T follicular helper cell (primary cell): ENCODE measurements at regions not wholly inside any gene's neighbourhood (a gene's known extent, or its start where the extent isn't known, plus 50 kb on each side); places are given as distances from the start of the nearest gene placed in this dataset.
"Not testable (repeated sequence)": the region's sequence is repeated elsewhere in the genome, so short reads cannot be mapped to it uniquely, and the experiment has no call there.

ENCODE experiments used
- DNase-seq: peaks from one replicate; pipeline ENCODE4 v3.0.0-alpha.2; 2020; ENCODE audit warnings: low read depth

- DNase-seq, result not testable (repeated sequence)
Measured at GRCh38 chr15:88965097-88965496, 51.9 kb upstream of the MFGE8 start.

- DNase-seq, result no peak
Measured at GRCh38 chr15:88970232-88970631, 57.1 kb upstream of the MFGE8 start.

- no peak for DNase-seq
Measured at GRCh38 chr15:88974392-88974791, 61.2 kb upstream of the MFGE8 start.

- no peak for DNase-seq
Measured at GRCh38 chr15:88975891-88976290, 62.7 kb upstream of the MFGE8 start.

GRCh38 chr15:88976656-88977055 lies 63.5 kb upstream of the MFGE8 start:
- DNase-seq, result no peak

GRCh38 chr15:88979674-88980073 lies 66.5 kb upstream of the MFGE8 start:
- no peak for DNase-seq

GRCh38 chr15:88980498-88980897 lies 67.3 kb upstream of the MFGE8 start:
- DNase-seq, result no peak

GRCh38 chr15:88981244-88982215 lies 68.4 kb upstream of the MFGE8 start:
- DNase-seq, result no peak

- no peak for DNase-seq
Measured at GRCh38 chr15:88982304-88982945, 69.2 kb upstream of the MFGE8 start.

- DNase-seq, result no peak
Measured at GRCh38 chr15:88982946-88983342, 69.8 kb upstream of the MFGE8 start.

GRCh38 chr15:88983861-88984429 lies 70.8 kb upstream of the MFGE8 start:
- DNase-seq, result no peak

GRCh38 chr15:88985547-88986393 lies 72.6 kb upstream of the MFGE8 start:
- no peak for DNase-seq

- DNase-seq, result no peak
Measured at GRCh38 chr15:88986949-88987590, 73.9 kb upstream of the MFGE8 start.

- no peak for DNase-seq
Measured at GRCh38 chr15:88987591-88987933, 74.4 kb upstream of the MFGE8 start.

- no peak for DNase-seq
Measured at GRCh38 chr15:88987934-88988671, 74.9 kb upstream of the MFGE8 start.

GRCh38 chr15:88989578-88989977 lies 76.4 kb upstream of the MFGE8 start:
- DNase-seq, result no peak

- DNase-seq, result no peak
Measured at GRCh38 chr15:88990185-88990679, 77.1 kb upstream of the MFGE8 start.

- DNase-seq, result no peak
Measured at GRCh38 chr15:88992216-88992615, 79.0 kb upstream of the MFGE8 start.

GRCh38 chr15:88992912-88993376 lies 79.8 kb upstream of the MFGE8 start:
- DNase-seq, result no peak

GRCh38 chr15:88993662-88994061 lies 80.5 kb upstream of the MFGE8 start:
- no peak for DNase-seq

GRCh38 chr15:88994286-88994685 lies 81.1 kb upstream of the MFGE8 start:
- DNase-seq, result no peak
